GM18517 (cell line): ENCODE measurements at regions not wholly inside any gene's neighbourhood (a gene's known extent, or its start where the extent isn't known, plus 50 kb on each side); places are given as distances from the start of the nearest gene placed in this dataset.
A peak's percentile ranks its signal among the peaks of the same experiment; 100 is the strongest.

ENCODE experiments used
- ATAC-seq: cut with Tn5 transposase; IDR thresholded peaks from one replicate; pipeline ENCODE4 v1.9.1; 2021; ENCODE audit warnings: mild to moderate bottlenecking, moderate library complexity; ENCODE audit not compliant: unreplicated experiment

GRCh38 chr4:35124106-35124505 lies 1120.2 kb downstream of the ARAP2 start:
- ATAC-seq: no peak

DNA sequence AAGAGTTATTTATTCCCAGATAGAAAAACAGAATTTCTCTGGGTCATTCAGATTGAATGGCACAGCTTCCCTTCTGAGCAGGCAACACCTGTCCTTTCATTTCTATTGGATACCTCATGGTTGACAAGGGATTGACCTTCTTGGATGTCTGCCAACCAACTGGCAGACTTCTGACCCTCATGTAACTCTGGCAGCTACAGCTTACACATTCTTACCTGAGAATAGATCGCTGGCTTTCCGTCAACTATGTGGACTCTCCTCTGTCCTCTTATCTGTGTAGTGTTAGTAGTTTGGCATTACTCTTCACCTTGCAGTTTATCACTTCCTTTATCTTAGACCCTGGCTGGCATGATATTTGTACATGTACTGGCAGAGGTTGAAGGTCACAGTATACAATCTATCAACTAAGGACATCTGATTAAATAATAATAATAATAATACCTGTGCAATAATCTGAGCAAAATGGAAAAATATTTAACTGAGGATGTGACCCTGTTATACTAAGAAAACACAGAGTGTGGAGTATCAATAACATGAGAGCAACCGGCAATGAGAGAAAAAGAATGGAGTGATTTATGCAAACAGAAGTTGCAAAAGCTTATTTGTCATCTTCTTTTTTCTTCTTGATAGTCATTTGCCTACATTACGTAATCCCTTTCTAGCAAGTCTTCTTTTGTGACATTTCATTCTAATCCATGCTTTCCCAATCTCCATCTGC lies 1118.2 kb downstream of the ARAP2 start:
- ATAC-seq: no peak

DNA sequence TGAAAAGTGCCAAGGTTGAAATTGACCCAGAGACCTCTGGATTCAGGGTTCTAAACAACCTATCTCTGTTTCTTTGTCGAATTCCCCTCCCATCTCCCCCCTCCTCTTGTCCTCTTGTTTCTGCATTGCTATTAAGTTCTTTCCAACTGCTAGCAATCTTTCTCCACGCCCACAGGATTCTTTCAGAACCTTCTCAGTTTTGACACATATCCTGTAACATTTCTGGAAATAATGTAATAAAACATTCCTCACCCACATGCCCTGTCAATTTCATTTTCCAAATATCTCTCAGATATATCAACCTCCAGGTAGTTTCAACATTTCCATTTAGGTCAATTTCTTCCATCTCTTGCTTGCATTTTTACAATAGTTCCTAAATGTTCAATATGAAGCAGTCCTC lies 1105.9 kb downstream of the ARAP2 start:
- ATAC-seq: no peak

DNA sequence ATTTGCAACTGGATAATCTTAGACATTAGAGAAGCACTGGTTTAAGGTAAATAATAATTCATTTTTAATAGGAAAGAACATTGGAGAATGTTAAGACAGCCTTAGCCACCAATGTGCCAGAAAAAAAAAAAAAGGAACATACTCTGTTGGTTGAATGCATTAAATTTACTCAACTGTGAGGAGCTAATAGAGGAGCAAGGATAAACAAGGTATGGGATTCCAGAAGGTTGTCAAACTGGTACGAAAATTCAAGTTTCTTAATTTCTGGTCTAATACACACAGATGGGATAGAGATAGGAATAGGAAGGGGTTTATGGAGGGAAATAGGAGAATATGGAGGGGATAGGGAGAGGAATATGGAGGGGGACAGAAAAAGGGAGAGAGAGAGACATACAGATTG lies 1096.6 kb downstream of the ARAP2 start:
- ATAC-seq: no peak

DNA sequence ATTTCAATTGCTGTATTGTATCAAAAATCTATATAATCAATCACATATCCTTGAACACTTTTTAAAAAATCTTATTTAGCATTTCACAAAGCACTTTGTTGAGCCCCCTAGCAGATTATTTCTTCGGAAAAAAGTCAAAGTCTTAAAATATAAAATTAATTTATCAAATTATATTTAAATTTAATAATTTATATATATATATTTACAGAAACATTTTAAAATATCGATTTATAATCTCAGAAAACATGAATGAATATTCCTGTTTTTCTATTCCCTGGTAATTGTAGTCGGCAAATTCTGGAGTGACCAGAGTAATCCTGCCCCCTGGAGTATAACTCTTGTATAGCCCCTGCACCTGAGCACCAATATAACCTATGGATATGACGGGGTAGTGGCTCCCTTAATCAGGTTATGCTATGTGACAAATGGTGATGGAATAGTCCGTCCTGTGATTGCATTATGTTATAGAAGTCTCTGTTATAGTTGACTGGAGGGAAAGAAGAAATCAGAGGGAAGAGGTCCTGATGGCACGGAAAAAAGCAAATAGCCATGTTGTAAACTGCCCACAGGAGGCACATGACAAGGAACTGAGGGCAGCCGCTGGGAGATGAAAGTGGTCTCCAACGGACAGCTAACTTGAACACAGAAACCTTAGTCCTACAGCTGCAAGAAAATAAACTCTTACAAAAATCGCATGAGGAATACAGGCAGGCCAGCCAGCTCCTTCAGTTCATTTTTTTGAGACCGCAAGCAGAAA lies 1092.3 kb downstream of the ARAP2 start:
- no peak for ATAC-seq

DNA sequence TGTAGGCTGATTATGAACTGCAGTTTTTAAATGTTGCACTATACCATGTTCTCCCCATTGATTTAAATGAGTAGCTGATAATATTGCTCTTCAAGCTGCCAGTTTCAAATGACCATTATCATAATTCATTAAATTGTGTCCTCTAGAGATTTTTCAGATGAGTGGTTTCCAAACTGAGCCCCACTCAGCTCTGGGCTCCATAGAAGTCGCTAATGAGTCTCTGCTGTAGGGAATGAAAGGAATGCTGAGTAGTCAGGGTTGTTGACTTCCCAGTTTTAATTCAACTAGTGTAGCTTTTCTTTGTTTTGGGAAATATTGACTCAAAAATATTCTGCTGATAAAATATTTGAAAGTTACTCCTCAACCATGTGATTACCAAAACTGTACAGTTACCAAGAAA lies 1081.1 kb downstream of the ARAP2 start:
- ATAC-seq: no peak

DNA sequence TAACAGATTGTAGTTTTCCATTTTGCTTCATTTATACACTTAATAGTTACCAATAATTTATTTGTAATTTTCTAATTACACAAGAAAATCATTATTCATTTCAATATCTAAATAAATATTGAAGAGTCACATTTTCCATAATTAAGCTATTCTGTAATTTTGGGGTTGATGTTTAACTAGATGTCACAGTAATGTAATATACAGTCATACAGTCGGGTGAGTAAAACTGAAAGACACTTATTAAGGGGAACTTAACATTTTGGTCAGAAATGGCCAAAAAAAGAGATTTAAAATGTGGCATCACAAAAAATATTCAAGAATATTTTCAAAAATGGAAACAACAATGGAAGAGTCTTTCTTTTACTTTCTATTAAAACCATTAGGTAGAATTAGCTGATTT lies 1080.3 kb downstream of the ARAP2 start:
- ATAC-seq: peak; percentile 53

- no peak for ATAC-seq
Observed at GRCh38 chr4:35166466-35166865, 1077.8 kb downstream of the ARAP2 start.

GRCh38 chr4:35167385-35167784 lies 1076.9 kb downstream of the ARAP2 start:
- no peak for ATAC-seq

GRCh38 chr4:35175487-35175886 lies 1068.8 kb downstream of the ARAP2 start:
- no peak for ATAC-seq

- no peak for ATAC-seq
Observed at GRCh38 chr4:35175894-35176293, 1068.4 kb downstream of the ARAP2 start.

DNA sequence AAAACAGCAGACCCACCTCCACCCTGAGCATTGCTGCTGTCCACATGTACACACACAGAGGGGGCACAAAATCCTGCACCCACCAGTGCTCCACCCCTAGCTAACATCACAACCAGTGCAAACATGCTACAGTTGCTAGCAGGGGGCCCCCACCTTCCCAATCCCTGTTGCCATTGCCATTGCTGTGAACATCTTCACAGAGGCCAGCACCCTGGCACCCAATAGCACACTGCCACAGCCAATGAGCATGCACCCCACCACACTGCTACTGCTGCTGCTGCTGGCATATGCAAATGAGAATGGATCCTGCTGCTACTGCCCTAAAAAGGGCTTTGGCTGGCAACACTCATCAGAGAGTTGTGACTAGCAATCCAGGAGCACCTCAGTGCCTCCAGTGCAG lies 1061.9 kb downstream of the ARAP2 start:
- no peak for ATAC-seq

DNA sequence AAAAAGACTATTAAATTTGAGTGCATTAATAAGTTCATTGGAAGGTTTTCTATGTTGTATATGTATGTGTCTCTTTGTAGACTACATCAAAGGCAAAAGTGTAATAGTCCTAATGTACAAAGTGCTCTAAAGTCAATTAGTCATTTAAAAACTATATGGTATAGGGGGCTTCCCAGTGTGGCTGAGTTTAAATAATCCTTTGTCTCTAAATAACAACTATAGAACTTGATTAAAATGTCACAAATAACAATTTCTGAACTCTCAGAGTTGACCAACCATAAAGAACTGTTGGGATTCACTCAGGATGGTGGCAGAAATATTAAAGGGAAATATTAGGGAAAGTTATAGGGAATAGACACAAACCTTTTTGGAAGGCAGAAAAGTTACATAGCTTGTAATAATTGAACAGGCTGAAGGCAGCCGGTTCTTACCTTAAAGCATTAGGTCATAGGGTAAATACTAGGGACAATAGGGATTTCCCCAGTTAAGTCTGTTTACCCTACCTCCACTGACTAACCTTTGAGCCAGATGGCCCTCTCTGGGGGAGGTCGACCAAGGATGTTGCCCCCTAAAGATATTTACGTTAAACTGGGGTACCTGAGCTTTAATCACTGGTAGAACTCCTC lies 1054.2 kb downstream of the ARAP2 start:
- ATAC-seq: no peak

DNA sequence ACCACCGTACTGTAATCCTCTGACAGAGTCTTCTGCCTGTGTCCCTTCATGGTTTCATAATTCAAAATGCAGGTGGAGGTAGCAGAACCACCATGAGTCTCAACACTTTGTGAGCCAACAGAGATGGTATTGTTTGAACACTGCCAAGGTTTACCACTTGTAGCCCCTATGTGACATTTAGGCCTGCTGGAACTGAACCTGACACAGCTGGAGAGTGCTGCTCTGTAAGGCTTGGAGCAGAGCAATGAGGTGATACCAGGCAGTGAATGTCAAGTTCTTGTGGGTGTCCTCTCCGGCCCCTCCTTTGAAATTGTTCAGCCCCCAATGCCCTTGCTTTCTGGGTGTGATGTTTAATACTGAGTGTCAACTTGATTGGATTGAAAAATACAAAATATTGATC lies 1042.9 kb downstream of the ARAP2 start:
- ATAC-seq: no peak

- no peak for ATAC-seq
Observed at GRCh38 chr4:35216636-35217035, 1027.7 kb downstream of the ARAP2 start.

DNA sequence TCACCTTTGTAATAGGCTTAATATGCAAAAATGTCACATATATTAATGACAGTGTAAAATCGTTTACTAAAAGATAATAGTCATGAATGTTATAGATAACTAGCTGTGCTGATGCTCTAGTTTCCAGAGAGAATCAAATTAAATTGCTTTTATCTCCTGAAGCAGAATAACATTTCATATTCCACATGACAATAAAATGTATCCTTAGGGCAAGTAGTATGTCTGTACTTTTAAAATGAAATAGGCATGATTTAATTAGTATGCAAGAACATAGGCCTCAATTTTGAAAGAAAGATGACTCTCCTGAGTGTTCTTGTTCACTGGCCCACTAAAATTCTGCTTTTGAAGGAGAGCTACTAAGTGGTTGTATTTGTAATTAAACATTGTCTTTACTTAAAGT lies 1027.0 kb downstream of the ARAP2 start:
- ATAC-seq: no peak

GRCh38 chr4:35228313-35228712 lies 1016.0 kb downstream of the ARAP2 start:
- no peak for ATAC-seq

GRCh38 chr4:35229021-35229420 lies 1015.3 kb downstream of the ARAP2 start:
- ATAC-seq: no peak

DNA sequence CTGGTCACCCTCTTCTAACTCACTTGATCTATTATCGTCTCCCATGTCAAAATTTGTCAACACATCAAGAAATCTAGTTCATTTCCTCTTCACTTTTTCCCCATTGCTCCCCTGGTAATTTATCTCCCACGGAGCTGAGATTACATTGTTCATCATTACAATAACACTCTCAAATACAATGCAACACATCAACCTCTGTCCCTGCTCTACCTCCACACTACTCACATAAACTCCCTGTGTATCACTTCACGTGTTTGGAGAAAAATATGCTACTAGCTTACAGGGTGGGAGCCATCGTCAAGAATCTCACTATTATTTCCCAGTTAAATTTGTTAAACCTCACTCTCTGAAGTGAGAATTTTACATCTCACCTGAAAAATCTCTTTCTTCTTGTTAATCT lies 1006.4 kb downstream of the ARAP2 start:
- ATAC-seq: no peak

DNA sequence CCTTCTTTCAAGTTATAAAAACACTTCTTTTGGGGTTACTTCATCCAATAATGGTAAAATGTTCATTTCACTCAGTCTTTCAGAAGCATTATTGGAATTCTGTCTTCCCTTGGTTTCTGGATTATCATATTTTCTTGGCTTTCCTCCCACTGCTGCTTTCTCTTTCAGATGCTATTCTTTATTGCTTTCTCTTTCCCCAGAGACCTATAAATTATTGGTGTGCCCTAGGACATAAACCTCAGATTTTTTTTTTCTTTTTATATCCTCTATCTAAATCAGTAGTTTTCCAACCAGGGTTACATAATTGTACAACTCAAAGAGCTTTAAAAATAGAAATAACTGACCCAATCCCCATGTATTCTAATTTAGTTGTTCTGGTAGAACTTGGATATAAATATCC lies 1005.5 kb downstream of the ARAP2 start:
- no peak for ATAC-seq

- no peak for ATAC-seq
Observed at GRCh38 chr4:35246493-35246892, 997.8 kb downstream of the ARAP2 start.

- no peak for ATAC-seq
Observed at GRCh38 chr4:35247047-35247446, 997.3 kb downstream of the ARAP2 start.
